Ovary (tissue), 3 donors: ENCODE measurements at regions not wholly inside any gene's neighbourhood (a gene's known extent, or its start where the extent isn't known, plus 50 kb on each side); places are given as distances from the start of the nearest gene placed in this dataset.

ENCODE experiments used
- EP300 ChIP-seq: sonication (generic); formaldehyde crosslinking; IDR thresholded peaks from one replicate; pipeline ENCODE4 v1.6.1; 2017; ENCODE audit warnings: antibody characterized with exemption
- POLR2A ChIP-seq: fragments of 450-650 bp; IDR thresholded peaks from one replicate; pipeline ENCODE4 v1.6.1; 2017; ENCODE audit warnings: antibody characterized with exemption, mild to moderate bottlenecking, moderate library complexity
- TF ChIP-seq, protein P1 (sequence below), 3 donors: fragments of 450-650 bp in 2 of 3; fragments of 200-600 bp in 1 of 3; IDR thresholded peaks; one replicate each; pipeline versions ENCODE4 v1.5.1 to v1.8.0; 2016 to 2022; ENCODE audit warnings: antibody characterized with exemption in 3 of 3, mild to moderate bottlenecking in 1 of 3
- donor health status: DM: no; HTN: no; CAD: no.

DNA sequence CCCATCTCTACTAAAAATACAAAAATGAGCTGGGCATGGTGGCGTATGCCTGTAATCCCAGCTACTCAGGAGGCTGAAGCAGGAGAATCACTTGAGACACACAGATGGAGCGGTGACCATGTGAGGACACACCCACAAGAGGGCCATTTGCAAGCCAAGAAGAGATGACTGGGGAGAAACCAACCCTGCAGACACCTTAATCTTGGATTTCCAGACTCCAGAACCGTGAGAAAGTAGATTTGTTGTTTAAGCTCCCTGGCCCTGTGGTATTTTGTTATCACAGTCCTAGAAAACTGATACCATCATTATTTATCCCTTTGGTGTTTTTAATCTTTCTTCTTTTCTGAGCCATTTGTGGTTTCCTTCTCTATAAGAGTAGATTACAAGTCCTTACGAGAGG lies 88.6 kb upstream of the ID2 start:
- TF ChIP-seq, protein P1, sequence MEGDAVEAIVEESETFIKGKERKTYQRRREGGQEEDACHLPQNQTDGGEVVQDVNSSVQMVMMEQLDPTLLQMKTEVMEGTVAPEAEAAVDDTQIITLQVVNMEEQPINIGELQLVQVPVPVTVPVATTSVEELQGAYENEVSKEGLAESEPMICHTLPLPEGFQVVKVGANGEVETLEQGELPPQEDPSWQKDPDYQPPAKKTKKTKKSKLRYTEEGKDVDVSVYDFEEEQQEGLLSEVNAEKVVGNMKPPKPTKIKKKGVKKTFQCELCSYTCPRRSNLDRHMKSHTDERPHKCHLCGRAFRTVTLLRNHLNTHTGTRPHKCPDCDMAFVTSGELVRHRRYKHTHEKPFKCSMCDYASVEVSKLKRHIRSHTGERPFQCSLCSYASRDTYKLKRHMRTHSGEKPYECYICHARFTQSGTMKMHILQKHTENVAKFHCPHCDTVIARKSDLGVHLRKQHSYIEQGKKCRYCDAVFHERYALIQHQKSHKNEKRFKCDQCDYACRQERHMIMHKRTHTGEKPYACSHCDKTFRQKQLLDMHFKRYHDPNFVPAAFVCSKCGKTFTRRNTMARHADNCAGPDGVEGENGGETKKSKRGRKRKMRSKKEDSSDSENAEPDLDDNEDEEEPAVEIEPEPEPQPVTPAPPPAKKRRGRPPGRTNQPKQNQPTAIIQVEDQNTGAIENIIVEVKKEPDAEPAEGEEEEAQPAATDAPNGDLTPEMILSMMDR (IDR thresholded peaks at IDR 0.05): no peak
- TF ChIP-seq EP300 (no peak), POLR2A (no peak)
